Stimulated activated CD4-positive, alpha-beta T cell treated with anti-CD3 and anti-CD28 coated beads, TNF-alpha, amount 100 ng/mL, for 1 hour (primary cell): ENCODE measurements at regions not wholly inside any gene's neighbourhood (a gene's known extent, or its start where the extent isn't known, plus 50 kb on each side); places are given as distances from the start of the nearest gene placed in this dataset.
"Not testable (repeated sequence)": the region's sequence is repeated elsewhere in the genome, so short reads cannot be mapped to it uniquely, and the experiment has no call there.

Experiments
- DNase-seq, 3 donors: peaks; one replicate each; pipeline ENCODE4 v3.0.0-alpha.2; 2020; ENCODE audit warnings: low read depth in 3 of 3, low spot score in 1 of 3

DNA sequence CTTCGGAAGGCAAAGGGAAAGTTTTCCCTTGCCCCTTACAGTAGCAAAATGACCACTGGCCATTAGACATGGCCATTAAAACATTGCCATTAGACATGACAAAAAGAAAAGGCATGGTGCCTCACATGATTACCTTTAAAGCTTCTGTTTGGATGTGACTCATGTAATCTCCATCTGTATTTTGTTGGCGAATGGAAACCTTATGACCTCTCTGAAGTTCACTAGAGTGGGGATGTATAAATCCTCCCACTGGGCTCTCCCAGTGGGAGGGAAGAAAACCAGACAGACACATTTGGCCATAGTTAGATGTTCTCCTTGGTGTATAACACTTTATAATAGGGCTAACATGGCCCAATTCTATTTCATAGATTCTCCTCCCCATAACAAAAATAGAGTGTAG is 152.6 kb downstream of the MAGEB17 start:
- no peak for DNase-seq

DNA sequence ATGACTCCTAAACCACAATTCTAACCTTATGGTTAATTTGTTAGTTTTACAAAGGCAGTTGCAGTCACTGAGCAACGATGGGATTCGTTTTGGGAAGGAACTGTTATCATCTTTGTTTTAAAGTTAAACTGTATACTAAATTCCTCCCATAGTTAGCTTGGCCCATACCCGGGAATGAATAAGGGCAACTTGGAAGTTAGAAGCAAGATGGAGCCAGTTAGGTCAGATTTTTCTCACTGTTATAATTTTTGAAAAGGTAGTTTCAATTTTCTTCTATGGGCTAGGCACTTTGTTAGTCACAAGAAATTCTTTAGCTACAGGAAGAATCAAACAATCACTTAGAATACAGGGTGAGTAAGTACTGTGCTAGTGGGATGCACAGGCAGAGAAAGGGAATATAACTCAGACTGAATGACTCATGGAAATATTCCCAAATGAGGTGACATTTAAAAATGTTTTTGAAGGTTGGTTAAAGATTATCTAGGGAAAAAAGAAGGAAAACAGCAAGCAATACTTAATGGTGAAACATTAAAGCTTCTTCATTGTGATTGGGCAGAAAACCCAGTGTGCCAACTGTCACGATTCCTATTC is 153.6 kb downstream of the MAGEB17 start:
- no peak for DNase-seq

DNA sequence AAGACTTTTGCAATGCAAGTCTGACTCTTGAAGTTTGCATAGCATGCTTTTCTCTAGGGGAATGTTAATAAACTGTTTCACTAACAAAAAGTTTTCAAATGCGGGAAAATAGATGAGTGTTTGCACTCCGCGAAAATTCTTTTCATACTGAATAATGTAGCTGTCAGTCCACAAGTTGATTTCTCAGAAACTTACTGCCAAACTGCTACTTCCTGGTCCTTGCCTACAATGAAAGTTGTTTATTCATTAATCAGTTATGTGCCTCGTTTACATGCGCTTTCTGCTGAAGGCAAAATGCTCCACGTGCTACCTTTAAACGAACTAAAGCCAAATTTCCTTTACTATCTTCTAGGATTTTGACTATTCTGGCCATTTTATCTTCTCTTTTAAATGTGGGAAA is 166.2 kb downstream of the MAGEB17 start:
- DNase-seq: no peak

DNA sequence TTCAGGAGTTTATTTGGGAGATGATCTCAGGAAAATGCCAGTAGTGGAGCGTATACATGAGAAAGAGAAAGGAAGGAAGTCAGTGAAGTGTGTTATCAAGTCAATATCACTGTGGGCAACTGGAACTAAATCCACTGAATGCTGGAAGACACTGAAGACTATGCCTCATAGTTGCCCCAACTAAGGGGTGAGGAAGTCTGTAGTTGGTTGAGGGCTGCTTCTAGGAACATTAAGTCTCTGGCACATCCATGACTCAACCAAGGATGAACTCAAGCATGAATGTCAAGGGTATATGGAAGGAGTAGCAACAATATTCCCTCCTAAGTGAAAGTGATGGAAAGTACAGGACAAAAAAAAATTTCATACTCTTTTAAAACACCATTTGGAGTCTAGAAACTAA is 167.9 kb downstream of the MAGEB17 start:
- no peak for DNase-seq

DNA sequence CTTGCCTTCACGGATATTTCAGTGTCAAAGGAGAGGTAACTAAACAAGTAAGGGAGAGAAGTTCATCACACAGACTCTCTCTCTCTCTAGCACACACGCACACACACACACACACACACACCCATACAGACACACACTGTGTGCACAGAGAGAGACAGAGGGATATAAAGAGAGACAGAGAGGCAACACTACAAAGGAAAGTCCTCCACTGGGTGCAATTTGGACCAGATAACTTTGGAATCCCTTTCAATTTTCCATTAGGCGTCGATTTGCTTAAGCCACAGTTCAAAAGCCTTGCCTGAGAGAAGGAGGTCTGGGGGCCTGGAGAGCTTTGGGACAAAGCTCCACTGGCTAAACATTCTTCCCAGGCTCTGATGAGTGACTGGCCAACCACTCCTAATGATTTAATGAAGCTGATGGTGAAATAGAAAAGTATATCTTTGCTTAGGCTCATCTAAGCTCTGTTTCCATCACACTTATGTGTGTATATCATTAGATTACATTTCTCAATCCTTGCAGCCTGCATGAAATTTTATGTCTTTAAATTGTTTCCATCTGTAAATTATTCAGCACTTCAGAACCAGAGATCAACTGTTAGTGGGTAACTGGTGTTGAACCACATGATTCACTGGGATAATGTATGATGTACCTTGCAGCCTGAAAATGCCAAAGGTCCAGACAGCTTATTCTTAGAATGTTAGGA is 180.8 kb downstream of the MAGEB17 start:
- no peak for DNase-seq

DNA sequence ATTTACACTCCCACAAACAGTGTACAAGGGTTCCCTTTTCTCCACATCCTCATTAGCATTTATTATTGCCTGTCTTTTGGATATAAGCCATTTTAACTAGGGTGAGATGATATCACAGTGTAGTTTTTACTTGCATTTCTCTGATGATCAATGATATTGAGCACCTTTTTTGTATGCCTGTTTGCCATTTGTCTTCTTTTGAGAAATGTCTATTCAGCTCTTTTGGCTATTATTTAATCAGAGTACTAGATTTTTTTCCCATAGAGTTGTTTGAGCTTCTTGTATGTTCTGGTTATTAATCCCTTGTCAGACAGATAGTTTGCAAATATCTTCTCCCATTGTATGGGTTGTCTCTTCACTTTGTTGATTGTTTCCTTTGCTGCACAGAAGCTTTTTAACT is 190.6 kb downstream of the MAGEB17 start:
- DNase-seq: no peak

DNA sequence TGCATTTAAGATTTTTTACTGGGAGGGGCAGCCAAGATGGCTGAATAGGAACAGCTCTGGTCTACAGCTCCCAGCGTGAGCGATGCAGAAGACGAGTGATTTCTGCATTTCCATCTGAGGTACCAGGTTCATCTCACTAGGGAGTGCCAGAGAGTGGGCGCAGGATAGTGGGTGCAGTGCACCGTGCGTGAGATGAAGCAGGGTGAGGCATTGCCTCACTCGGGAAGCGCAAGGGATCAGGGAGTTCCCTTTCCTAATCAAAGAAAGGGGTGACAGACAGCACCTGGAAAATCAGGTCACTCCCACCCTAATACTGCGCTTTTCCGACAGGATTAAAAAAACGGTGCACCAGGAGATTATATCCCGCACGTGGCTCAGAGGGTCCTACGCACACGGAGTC is 192.8 kb downstream of the MAGEB17 start:
- DNase-seq: not testable (repeated sequence)

DNA sequence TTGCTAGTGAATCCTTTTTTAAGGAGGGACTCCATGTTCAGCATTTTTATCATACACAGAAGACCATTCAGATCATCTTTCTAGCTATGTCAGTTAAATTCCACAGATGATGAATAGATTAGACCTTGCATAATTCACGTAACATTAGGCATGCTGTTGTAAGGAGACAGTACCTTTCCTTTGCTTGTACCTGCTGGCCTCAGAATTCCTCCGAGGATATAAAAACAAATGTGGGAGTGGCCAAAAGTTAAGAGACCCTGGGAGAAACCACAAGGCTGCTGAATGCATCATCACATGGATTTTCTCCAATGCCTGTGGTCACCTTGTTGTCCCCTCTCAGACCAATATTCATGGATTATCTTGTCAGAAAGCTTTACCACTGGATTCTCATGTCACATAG is 201.4 kb downstream of the MAGEB17 start:
- DNase-seq: no peak

DNA sequence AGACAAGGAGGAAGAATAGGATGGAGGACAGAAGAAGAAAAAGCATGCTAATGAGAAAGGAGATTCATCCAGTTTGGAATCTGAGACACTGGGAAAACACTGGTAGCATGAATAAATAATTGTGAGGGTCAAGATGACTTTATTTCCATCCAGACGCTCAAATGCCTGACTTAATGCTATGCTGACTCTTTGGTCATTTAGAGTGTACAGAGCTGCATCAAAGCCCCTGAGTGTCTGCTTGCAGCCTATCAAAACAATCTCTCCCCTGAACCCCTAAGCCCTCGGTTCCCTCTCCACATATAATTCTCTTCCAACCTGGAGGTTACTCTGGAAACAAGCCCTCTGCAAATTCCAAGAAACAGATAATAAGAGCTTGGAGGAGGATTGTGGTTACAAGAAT is 208.8 kb downstream of the MAGEB17 start:
- no peak for DNase-seq

DNA sequence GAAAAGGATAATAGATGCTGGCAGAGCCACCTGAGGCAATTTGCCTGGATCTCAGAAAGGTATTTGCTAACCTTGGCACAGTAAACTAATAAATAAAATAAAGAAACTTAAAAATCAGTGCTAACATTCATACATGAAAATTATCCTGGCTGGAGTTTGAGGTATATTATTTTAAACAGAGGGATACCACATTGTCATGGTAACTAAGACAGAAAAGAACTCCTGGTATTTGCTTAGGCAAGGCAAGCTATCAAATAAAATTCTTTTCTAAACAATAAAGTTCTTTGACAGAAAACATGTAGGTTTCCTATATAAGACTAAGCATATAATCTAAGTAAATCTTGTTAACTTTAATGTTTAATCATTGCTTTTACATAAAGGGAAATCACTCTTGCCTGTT is 218.8 kb downstream of the MAGEB17 start:
- no peak for DNase-seq

DNA sequence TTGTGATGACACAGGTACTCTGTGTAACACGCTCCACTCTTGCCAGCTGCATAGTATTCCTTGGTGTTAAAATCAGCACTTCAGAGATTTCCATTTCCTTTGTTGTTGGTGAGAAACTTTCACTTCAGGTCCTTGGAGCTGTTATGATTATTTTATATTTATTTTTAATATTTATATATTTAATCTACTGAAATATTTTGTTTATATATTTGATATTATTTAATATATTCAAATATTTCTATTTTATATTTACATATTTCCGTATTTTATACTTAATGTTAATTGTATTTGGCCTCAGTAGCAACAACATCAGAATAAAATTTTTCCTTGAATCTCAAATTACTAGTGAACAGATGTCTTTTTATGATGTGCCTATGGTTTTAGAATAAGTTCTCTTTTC is 225.3 kb downstream of the MAGEB17 start:
- no peak for DNase-seq

DNA sequence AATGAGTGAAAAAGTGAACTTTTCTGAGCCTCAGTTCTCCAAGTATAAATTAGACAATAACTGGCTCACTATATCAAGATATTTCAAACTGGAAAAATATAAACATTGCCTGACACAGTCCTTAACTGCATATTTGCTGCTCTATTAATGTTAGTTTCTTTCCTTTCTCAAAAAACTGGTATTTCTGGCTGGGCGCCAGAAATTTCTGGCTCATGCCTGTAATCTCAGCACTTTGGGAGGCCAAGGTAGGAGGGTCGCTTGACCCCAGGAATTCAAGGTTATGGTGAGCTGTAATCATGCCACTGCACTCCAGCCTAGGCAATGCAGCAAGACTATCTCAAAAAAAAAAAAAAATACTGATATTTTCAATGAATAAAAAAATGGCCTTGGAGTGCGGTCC is 227.0 kb downstream of the MAGEB17 start:
- DNase-seq: no peak

DNA sequence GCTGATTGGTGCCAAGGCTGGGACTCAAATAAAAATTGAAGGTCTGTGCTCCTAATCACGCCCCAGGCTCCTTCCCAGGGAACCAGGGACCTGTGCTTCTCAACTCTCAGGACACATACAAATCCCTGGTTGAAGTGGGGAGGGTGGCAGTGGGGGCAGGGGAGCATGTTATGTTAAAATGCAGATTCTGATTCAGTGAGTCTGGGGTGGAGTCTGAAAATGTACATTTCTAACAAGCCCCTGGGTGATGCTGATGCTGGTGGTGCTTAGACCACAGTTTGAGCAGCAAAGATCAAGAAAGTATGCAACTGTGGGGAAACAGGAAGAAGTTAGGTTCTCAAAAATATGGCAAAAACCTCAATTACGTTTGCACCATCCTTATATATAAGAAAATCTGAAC is 236.5 kb downstream of the MAGEB17 start:
- DNase-seq: no peak

DNA sequence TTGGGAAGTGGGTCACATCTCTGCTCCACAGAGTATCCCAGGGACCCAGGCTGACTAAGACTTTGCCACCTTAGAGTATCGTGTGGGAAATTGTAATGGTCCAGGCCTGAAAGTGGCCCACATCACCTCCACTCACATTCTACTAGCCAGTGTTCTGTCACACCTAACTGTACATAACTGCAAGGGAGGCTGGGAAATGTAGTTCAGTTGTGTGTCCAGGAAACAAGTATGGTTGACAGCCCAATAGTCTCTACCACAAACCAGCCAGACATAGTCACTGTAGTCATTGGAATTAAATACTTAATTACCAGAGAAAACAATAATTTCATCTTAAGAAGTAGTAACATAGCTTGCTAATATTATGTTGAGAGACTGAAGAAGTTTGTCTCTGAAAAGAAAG is 233.4 kb upstream of the S100G start:
- no peak for DNase-seq

DNA sequence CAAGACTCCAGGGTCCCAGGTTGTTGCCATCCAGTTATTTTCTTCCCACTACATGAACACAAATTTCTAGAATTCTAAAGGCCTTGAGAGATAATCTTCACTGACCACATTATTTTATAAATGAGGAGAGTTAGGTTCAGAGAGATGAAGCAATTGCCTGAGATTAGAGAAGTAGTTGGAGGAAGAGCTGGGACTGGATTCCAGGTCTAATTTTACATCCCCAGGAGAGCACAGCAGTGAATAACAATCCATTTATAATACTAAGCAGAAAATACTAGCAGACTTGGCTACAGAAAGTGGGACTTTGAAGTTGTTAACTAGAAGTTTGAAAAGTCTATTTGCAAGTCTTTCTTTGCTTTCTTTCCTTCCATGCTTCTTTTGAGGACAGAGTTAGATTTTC is 231.3 kb upstream of the S100G start:
- no peak for DNase-seq

DNA sequence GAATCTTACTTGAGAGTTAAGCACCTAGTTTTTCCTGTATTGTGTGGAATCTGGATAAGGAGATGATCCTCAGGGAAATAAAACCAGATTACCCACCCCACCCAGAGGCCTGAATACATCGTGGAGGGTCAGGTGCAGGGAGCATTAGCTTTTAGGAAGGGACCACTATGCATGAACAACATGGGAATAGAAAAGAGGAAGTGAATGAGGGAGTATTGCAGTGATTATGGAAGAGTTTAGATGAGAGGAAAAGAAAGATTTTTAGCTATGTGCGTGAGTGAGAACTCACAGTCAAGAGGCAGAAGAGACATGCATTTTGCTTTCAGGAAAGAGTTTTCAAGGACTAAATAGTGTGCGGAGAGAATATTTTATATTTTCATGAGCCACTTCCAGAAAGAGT is 222.3 kb upstream of the S100G start:
- no peak for DNase-seq

DNA sequence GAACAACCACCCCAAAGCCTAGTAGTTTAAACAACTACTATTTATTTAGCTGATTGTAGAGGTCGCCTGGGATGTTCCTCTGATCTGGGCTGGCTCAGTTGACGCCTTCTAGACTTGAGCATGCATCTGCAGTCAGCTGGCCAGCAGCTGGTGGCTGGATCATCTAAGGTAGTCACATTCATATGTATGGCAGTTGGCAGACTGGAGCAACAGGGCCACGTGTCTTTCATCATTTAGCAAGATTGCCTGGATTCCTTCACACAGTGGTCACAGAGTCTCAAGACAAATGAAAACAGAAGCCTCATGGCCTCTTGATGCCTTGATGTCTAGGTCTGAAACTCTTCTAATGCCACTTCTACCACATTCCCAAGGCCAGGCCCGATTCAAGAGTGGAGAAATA is 220.6 kb upstream of the S100G start:
- no peak for DNase-seq

DNA sequence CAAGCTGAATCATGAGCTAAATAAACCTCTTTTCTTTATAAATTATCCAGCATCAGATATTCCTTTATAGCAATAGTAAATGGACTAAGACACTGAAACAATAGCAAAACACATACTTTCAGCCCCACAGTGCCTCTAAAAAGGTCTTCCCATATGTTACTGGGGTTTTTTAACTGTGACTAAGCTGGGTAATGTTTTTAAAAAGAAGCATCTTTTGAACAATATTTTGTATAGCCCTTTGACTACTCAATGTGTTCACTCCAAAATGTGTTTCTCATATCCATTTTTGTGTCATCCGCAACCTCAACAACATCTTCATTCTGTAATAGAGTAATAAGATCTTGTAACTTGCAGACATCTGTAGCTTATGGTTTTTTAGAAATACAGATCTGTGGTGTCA is 218.7 kb upstream of the S100G start:
- DNase-seq: no peak

DNA sequence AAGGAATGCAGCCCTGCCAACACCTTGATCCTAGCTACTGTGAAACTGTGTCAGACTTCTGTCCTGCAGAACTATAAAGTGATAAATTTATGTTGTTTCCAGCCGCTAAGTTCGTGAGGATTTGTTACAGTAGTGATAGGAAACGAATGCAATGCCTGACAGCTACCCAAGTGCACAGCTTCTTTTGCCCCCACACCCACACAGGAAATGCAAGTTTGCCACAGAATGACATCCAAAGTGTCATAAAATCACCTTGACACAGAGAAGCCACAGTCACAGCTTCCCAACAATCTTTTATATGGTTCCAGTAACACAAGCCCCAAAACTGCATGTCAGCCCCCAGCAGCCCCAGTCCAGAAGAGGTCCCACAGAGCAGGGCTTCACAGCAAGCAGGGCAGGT is 216.9 kb upstream of the S100G start:
- no peak for DNase-seq

DNA sequence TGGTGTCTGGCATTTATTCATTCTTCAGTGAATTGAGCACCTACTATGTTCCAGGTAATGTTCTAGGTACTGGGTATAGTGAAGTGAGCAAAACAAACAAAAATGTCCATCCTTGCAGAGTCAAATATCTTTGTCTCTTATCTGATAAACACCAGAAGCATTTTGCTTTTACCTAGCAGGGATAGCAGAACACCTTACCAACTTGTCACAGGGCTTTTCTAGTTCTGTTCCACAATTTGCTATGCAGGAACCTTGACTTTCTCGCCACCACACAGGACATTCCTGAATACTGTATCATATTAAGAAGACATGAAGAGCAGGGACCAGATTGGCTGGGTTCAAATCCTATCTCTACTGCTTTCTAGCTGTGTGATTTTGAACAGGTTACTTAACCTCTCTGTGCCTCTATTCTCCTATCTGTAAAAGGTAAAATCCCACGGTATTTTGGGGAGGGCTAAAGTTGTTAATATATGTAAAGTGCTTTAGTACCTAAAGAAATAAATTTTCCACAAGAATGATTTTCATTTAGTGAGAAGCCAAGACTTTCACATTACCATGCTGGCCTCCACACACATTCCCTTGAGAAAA is 214.5 kb upstream of the S100G start:
- no peak for DNase-seq

DNA sequence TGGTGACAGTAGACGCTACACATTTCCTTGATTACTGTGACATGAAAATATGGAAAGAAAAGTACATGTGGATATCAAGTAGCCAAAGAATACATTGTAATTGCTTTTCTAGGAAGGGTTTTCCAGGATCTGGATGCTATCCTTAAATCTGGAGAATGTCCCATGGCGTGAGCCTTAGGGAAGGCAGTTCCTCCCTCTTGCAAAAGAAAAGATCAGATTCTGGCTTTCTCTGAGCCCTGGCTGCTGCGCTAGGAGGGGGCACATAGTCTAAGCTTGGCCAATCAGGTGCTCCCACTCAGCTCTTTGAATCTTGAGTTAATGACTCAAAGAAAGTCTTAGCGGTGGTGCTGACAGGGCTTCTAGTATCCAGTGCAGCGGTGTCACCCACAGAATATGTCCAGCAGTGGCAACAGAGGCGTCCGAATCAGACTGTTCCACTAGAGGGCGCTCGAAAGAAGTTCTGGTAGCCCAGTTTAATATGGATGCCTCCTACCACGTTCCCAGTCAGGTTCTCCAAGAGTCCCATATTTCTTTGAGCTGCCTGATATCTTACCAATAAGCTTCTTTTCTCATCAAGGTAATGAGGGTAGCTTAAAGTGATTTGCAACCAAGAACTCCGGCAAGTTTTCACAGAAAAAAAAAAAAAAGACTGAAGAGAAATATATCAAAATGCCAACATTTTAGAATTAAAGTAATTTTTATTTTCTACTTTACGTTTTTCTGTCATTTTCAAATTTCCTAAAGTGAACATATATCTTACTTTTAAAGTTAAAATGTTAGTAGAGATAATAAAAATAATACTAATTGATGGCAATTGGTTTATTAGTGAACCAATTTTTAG is 213.4 kb upstream of the S100G start:
- peak; percentile 3 to 31 (median 24) for DNase-seq

DNA sequence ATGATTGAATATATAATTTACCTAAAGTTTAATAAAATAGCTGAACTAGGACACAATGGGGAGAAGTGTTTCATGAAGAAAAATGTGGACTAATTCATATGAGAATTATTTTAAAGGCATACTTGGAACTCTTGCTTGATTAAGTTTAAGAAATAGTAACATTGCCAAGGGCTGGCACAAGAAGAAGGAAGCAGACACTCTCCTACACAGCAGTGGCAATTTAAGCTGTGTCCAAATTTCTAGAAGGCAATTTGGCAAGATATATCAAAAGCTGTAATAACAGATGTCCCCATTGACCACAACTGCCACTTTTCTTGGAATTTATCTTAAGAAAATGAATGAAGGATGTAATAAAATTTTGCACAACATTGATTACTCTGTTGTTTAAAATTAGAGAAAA is 209.5 kb upstream of the S100G start:
- no peak for DNase-seq
